Activated T-cell treated with anti-CD3 and anti-CD28 coated beads for 24 hours (primary cell): ENCODE measurements at regions not wholly inside any gene's neighbourhood (a gene's known extent, or its start where the extent isn't known, plus 50 kb on each side); places are given as distances from the start of the nearest gene placed in this dataset.
"Not testable (repeated sequence)": the region's sequence is repeated elsewhere in the genome, so short reads cannot be mapped to it uniquely, and the experiment has no call there.

Source experiments
- DNase-seq: peaks from one replicate; pipeline ENCODE4 v3.0.0-alpha.2; 2020; ENCODE audit warnings: low read depth

DNA sequence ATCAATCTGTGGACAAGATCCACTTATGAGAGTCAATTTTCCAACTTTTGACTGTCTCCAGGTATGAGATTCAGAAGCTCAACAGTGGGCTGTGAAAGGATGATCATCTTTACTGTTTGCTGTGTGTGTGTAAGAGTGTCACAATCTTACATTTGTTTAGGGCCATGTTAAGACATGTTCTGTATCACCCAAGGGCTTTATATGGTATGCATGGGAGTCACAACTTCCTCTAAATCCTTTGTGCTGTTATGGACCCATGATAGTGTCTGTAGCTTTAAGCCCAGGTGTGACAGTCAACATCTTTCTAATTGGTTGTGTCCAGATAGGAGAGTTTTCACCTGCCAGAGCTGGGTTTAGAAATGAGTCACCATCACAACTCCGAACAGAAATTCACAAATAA is 70.2 kb downstream of the ZNF726 start:
- not testable (repeated sequence) for DNase-seq

DNA sequence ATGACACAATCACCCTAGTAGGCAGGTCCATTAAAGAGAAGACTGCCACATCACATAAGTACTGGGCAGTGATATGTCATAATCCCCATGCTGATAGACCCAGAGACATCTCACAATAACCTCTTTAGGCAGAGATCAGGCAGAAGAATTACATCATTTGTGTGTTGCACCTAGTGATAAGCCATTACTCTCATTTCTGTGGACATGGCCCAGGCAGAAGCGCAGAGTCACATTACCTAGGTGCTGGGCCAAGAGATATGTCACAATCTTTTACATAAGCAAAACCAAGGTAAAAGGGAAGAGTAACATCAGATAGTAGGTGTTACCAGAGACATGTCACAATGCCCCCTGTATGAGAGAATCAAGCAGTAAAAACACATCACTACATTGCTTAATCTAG is 71.9 kb downstream of the ZNF726 start:
- no peak for DNase-seq

DNA sequence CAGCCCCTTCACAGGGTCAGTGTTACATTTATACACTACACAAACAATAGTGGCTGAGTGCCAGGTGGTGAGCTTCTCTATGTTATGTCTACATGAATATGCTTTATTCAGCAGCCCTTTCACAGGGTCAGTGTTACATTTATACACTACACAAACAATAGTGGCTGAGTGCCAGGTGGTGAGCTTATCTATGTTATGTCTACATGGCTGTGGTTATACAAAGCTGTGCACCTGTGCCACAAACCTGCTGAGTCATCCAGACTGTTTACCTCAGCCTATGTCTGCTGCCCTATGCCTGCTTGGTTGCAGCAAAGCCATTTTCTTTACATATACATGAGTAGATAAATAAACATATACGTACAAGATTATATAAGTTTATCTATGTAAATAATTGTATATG is 76.5 kb downstream of the ZNF726 start:
- no peak for DNase-seq

DNA sequence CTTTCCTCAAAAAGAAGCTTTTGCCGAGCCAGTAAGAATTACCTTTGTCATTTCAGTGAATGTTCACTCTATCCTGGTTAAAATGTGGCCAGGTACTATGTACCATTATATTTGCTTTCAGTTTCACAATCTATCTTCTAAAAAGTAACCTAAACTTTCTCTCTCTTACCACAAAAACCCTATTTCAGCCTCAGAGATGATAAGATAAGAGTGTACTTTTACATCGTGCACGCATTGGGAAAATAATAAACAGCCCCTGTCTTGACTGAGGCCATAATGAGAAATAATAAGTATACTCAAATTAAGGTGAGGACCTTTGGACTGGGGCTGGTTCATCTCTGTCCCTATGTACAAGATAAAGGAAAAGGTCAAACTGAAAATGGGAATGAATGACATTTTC is 77.7 kb downstream of the ZNF726 start:
- no peak for DNase-seq

DNA sequence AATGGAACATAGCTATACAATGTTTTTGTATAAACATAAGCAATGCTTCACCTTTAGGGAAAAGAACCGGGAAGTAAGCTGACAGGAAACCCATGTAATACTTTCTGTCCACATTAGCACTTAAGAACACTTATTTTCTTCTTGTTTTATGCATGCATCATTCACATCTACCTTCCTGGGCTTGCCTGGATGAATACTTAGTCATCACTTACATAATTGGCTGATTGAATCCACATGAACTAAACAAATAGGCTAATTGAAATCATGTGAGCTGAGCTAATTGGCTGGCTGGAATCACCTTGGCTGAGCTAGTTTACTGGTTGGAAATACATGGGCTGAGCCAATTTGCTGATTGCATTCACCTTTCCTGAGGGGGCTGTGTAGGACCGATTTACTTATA is 78.8 kb downstream of the ZNF726 start:
- DNase-seq, result no peak

DNA sequence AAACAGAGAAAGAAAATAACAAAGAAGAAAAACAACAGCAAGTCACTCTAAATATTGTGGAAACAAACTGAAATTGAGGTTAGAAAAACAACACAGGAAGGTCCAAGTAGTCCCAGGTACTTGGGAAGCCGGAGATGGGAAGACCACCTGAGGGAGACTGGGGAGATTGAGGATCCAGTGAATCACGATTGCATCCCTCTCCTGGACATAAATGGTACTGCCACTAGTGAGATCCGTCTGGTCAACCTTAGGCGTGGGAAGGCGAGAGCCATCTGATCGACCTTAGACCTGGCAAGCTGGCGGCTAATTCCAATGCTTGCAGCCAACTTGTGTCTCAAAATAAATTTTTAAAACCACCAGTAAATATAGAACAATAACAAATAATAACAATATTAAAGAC is 81.9 kb downstream of the ZNF726 start:
- DNase-seq, result no peak

DNA sequence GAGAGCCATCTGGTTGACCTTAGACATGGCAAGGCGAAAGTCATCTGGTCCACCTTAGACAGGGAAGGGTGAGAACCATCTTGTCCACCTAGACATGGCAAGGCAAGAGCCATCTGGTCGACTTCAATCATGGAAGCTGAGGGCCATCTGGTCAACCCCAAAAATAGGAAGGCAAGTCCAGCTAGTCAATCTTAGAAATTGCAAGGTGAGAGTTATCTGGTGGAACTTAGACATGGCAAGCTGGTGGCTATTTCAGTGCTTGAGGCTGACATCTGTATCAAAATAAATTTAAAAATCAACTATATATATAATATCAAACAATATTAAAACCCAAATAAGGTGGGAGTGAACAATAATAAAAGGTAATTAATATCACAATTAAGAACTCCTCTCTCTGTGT is 83.9 kb downstream of the ZNF726 start:
- no peak for DNase-seq

DNA sequence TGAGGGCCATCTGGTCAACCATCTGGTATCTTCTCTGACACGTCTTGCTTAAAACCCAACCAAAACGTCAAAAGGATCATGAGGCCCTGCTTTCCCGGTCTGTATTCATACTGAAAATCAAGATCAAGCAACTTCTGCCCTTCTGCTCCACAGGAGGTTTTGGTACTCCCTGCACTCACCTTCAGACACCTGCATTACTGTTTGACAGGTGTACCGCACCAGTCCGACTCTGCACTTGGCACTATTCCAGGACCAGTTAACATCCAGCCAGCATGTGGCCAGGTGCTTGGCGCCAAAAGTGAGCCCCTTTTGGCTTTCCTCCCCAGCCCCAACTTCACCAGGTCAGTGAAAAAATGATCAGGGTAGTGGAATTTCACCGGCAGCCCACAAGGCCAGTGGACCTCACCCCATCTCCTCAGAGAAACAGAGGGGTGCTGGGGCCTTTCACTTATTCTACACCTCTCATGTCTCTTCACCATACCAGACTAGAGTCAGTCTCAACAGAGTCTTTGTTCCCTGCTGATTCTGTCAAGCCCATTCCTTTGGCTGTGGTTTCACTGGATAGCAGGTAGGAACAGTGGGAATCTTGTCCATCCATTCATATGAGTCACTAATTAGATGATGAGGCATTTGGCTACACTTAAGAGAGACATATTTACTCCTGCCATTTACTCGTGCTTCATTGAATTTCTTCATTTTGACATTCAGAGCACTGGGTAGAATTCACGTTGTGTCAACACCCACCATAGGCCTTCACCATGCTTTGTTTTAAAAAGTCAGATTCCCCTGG is 85.3 kb downstream of the ZNF726 start:
- no peak for DNase-seq

DNA sequence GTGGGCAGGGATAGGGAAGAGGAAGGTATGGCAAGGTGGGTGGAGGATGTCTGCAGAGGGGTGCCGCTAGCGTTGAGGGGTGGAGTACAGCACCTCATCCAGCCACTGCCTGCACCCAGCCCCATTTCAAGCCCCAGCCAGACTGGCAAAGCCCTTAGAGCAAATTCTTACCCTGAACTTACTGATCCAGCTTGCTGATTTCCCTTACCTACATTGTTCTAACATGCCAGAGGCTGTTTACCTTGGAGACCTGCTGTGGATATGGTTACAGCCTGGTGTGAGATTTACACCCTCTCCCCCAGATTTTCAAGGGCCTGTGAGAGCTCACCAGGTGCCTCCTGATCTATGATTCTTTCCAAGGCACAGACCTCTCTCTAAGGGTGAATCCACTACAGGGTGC is 86.0 kb downstream of the ZNF726 start:
- no peak for DNase-seq

DNA sequence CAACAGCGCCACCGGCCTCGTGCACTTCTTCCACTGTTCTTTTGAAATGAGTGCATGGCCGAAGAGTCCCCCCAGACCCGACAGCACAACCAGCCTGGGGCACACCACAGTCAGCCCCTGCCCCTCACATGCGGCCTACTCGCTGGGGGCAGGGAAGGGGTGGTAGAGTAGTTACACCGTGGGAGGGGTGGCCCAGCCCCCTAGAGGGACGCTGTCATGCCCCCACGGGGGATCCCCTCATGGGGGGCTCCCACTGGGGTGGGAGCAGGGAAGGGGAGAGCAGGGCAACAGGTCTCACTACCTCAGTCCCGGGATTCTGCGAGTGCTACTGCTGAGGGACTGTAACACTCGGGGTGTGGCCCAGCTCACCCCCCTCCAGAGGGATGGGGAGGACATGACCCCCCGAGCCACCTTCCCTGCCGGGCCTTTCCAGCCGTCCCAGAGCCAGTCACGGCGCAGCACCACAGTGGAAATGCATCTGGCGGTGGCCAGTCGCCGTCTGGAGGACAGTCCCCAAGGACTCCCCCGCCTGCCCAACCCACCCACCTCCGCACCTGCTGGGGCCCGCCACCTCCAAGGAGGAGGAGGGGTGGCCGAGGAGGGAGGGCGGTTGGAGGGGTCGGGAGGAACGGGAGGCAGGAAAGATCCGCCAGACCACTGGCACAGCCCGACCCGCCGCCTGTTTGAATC is 84.6 kb upstream of the ZNF254 start:
- DNase-seq, result no peak

DNA sequence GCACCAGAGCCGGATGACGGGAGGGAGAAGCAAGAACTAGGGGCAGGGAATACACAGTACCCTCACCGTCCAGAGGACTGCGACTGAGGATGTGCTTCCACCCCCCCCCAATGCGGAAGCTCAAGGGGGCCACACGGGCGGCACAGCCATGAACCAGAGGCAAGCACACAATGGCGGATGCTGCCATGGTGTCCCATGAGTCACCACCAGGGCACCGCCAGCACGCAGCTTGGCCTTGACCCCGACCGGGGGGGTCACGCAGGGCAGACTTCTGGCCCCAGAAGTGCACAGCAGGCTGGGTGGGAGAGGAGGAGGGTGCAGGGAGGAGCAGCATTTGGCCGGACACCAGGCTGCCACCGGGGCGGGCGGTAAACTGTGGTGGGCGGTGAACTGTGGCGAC is 83.5 kb upstream of the ZNF254 start:
- no peak for DNase-seq

DNA sequence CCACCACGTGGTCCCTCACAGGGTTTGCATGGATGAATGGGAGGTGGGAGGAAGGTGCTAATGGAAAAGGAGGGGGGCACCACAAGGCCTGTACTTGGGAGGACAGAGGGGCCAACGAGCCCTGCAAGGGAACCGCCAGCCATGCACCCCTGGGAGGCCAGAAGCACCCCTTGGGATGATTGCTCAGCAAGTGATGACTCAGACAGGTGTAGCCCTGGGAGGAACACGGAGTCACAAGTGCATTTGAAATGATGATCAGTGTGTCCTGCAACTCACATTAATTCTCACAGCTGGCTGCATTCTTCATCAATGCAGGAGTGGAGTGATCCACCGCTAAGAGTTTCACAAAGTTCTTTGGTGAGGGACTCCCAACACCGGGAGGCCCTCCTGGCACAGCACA is 82.8 kb upstream of the ZNF254 start:
- no peak for DNase-seq

DNA sequence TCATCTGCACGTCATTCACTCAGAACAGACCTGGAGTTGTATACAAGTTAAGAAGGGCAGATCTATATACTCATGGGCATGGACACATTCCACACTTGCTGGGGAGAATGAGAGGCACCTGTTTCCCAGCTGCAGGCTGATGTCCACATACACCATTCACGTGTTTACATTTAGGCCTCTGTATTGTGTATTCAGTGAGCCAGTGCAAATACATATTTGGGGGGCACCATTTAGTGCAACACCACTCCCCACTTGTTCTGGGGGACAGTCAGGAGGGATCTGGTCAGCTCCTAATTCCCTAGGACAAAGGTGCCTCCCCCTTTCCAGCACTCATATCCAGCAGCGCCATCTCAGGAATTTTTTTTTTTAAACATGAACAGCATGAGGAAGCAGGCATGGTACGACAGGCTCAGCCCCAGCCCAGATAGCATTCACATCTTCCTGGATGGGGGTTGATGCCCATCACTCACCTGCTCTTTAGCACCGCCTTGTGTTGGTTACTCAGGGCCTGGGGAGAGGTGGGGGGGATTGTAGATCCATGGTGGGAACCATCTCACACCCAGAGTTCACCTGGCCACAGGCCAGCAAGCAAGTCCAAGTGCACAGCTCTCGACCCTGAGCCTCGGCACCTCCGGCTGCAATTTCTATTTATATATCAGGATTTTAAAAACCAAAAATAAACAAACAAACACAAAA is 56.9 kb upstream of the ZNF254 start:
- DNase-seq, result no peak

DNA sequence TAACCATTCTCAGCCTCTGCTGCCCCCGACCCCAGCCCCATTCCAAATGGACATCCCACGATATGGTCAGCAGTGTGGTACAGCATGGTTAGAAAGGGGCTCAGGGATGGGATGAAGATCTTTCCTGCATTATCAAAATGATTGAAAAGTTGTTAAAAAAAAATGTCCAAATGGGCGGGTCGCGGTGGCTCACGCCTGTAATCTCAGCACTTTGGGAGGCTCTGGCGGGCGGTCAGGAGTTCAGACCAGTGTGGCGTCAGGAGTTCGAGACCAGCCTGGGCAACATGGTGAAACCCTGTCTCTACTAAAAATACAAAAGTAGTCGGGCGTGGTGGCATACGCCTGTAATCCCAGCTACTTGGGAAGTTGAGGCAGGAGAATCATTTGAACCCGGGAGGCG is 54.3 kb upstream of the ZNF254 start:
- no peak for DNase-seq

DNA sequence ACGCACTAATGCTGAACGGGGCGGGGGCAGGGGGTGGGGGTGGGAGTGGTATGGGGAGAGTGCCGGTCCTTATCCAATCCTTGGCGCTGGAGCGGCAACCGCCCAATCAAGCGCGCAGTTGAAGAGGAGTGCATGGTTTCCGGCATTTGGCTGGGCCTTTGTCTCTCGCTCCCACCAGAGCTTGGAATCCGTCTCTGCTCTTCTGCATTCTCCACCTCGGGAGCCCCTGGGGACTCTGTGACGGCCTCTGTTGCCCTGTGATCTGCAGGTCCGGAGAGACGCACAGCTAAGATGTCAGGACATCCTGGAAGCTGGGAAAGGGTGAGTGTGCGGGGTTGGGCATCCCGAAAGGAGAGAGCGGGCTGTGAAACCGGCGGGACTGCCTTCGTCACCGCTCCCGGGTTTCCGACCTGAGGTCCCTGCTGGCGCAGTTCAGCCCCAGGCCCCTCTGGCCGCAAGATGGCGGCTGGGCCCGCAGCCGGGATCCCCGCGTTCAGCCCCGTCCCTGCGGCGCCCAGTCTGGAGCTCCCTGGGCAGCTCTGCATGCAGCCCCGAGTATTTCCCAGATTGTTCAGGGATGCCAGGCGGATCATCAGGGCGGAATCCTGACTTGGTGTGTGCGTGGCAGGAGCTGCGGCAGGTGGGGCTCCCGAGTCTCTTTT is 53.6 kb upstream of the ZNF254 start:
- peak; percentile 78 for DNase-seq

DNA sequence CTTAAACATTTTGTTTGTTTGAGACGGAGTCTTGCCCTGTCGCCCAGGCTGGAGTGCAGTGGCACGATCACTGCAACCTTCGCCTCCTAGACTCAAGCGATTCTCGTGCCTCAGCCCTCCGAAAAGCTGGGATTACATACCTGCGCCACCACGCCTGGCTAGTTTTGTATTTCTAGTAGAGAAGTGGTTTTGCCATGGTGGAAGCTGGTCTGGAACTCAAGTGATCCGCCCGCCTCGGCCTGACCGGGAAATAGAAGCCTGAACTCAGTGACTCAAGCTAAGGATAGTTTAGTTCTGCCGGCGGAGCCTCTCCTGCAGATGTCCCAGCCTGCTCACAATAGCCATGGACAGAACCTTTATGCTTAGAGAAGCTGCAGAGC is 53.0 kb upstream of the ZNF254 start:
- DNase-seq, result peak; percentile 6

DNA sequence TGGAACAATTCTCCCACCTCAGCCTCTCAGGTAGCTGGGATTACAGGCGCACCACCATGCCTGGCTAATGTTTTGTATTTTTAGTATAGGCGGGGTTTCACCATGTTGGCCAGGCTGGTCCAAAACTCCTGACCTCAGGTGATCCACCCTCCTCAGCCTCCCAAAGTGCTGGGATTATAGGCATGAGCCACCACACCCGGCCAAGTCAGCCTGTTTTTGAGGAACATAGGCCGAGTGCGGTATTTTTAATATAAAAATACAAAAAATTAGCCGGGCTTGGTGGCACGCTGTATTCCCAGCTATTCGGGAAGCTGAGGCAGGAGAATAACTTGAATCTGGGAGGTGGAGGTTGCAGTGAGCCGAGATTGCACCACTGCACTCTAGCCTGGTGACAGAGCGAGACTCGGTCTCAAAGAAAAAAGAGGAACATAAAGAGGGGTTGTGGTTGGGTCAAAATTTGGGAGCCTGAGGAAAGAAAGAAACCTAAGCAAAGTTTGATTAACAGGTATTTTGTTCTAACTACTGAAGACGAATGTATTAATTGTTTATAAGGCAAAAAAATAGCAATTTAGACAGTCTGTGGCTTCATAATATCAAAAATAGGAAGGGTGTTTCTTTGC is 51.6 kb upstream of the ZNF254 start:
- not testable (repeated sequence) for DNase-seq
